GM19463 (cell line): ENCODE measurements at regions not wholly inside any gene's neighbourhood (a gene's known extent, or its start where the extent isn't known, plus 50 kb on each side); places are given as distances from the start of the nearest gene placed in this dataset.

Experiments used
- ATAC-seq: cut with Tn5 transposase; IDR thresholded peaks from one replicate; pipeline ENCODE4 v1.9.1; 2021; ENCODE audit warnings: mild to moderate bottlenecking, moderate library complexity; ENCODE audit not compliant: unreplicated experiment

- ATAC-seq, result no peak
Observed at GRCh38 chr6:167643223-167643622, 183.5 kb upstream of the AFDN start.

GRCh38 chr6:167643716-167644115 lies 183.0 kb upstream of the AFDN start:
- ATAC-seq, result no peak

- ATAC-seq, result no peak
Observed at GRCh38 chr6:167644412-167645132, 182.1 kb upstream of the AFDN start.

GRCh38 chr6:167645368-167645767 lies 181.3 kb upstream of the AFDN start:
- no peak for ATAC-seq

GRCh38 chr6:167647306-167647705 lies 179.4 kb upstream of the AFDN start:
- ATAC-seq, result no peak

- no peak for ATAC-seq
Observed at GRCh38 chr6:167647737-167648470, 178.8 kb upstream of the AFDN start.

GRCh38 chr6:167648501-167649278 lies 178.0 kb upstream of the AFDN start:
- ATAC-seq, result no peak

GRCh38 chr6:167649476-167649875 lies 177.2 kb upstream of the AFDN start:
- no peak for ATAC-seq

- no peak for ATAC-seq
Observed at GRCh38 chr6:167650730-167651317, 175.9 kb upstream of the AFDN start.

GRCh38 chr6:167651318-167652041 lies 175.2 kb upstream of the AFDN start:
- ATAC-seq, result no peak

- ATAC-seq, result no peak
Observed at GRCh38 chr6:167652042-167652700, 174.5 kb upstream of the AFDN start.

GRCh38 chr6:167652701-167653095 lies 174.0 kb upstream of the AFDN start:
- peak; percentile 48 for ATAC-seq

- ATAC-seq, result no peak
Observed at GRCh38 chr6:167653561-167653960, 173.2 kb upstream of the AFDN start.

GRCh38 chr6:167654389-167654788 lies 172.3 kb upstream of the AFDN start:
- ATAC-seq, result no peak

- no peak for ATAC-seq
Observed at GRCh38 chr6:167655174-167655821, 171.4 kb upstream of the AFDN start.

- no peak for ATAC-seq
Observed at GRCh38 chr6:167658106-167658505, 168.6 kb upstream of the AFDN start.

- ATAC-seq, result no peak
Observed at GRCh38 chr6:167659046-167659445, 167.7 kb upstream of the AFDN start.

GRCh38 chr6:167660424-167660823 lies 166.3 kb upstream of the AFDN start:
- no peak for ATAC-seq

GRCh38 chr6:167660944-167661551 lies 165.7 kb upstream of the AFDN start:
- no peak for ATAC-seq
